Glutamatergic neuron (in vitro differentiated cells): ENCODE measurements at regions not wholly inside any gene's neighbourhood (a gene's known extent, or its start where the extent isn't known, plus 50 kb on each side); places are given as distances from the start of the nearest gene placed in this dataset.

Experiments used
- DNase-seq: peaks from one replicate; pipeline ENCODE4 v3.0.0; 2022
- H3K27ac Mint-ChIP-seq: one replicate; pipeline ENCODE4 v1.8.0; 2020; ENCODE audit warnings: mild to moderate bottlenecking, mixed read lengths, inconsistent platforms; ENCODE audit not compliant: unreplicated experiment
- H3K27me3 Mint-ChIP-seq: one replicate; pipeline ENCODE4 v1.8.0; 2020; ENCODE audit warnings: mild to moderate bottlenecking, moderate library complexity, mixed read lengths, inconsistent platforms; ENCODE audit not compliant: unreplicated experiment
- H3K36me3 Mint-ChIP-seq: one replicate; pipeline ENCODE4 v1.8.0; 2020; ENCODE audit warnings: mild to moderate bottlenecking, mixed read lengths, inconsistent platforms; ENCODE audit not compliant: unreplicated experiment
- H3K4me1 Mint-ChIP-seq: one replicate; pipeline ENCODE4 v1.8.0; 2020; ENCODE audit warnings: mild to moderate bottlenecking, low read depth, mixed read lengths, inconsistent platforms; ENCODE audit not compliant: unreplicated experiment
- H3K4me3 Mint-ChIP-seq: one replicate; pipeline ENCODE4 v1.8.0; 2020; ENCODE audit warnings: mild to moderate bottlenecking, mixed read lengths, inconsistent platforms; ENCODE audit not compliant: unreplicated experiment
- H3K9me3 Mint-ChIP-seq: one replicate; pipeline ENCODE4 v1.8.0; 2020; ENCODE audit warnings: mild to moderate bottlenecking, moderate library complexity, mixed read lengths, inconsistent platforms; ENCODE audit not compliant: unreplicated experiment
- TF ChIP-seq, protein P1 (sequence below): fragments of 200-600 bp; sonication (generic); IDR thresholded peaks from one replicate; pipeline ENCODE4 v1.5.0; 2021; ENCODE audit not compliant: partially characterized antibody, unreplicated experiment

DNA sequence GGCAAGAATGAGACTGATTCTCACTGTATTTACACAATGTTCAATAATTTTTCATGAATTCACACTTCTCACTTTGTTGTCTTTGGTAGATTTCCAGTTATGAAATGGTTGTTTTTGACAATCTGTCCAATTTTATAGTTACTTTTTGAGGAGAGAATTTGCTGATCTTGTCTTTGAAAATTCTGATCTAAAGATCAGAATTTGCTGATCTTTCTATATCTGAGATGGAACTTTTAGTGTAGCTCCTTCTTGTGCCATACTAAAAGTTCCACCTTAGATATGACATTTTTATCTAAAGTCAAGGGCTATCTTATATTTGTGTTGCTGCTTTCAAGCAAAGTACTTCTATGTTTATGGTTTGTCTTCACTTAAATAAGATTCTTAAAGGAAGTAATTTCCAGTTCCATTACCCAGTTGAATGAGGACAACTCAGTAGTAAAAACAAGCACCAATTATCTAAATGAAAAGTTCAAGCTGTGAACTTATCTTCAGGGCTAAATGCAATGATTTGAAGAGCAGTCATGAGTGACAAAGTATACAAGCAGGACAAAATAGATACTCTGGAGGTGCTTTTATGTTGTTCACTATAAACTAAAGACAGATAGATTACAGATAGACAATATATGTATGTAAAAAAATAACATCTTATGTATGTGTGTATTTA lies 76.4 kb upstream of the FOXG1 start:
- H3K4me1 Mint-ChIP-seq = no peaks in the 10 kb centered on the region
- no peak overlapping the region for H3K27ac Mint-ChIP-seq
- H3K27me3 Mint-ChIP-seq = no peaks in the 10 kb centered on the region
- H3K9me3 Mint-ChIP-seq = no peaks in the 10 kb centered on the region
- TF ChIP-seq, protein P1, sequence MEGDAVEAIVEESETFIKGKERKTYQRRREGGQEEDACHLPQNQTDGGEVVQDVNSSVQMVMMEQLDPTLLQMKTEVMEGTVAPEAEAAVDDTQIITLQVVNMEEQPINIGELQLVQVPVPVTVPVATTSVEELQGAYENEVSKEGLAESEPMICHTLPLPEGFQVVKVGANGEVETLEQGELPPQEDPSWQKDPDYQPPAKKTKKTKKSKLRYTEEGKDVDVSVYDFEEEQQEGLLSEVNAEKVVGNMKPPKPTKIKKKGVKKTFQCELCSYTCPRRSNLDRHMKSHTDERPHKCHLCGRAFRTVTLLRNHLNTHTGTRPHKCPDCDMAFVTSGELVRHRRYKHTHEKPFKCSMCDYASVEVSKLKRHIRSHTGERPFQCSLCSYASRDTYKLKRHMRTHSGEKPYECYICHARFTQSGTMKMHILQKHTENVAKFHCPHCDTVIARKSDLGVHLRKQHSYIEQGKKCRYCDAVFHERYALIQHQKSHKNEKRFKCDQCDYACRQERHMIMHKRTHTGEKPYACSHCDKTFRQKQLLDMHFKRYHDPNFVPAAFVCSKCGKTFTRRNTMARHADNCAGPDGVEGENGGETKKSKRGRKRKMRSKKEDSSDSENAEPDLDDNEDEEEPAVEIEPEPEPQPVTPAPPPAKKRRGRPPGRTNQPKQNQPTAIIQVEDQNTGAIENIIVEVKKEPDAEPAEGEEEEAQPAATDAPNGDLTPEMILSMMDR = no peak
- no peaks in the 10 kb centered on the region for H3K36me3 Mint-ChIP-seq
- no peak for DNase-seq
- no peak overlapping the region for H3K4me3 Mint-ChIP-seq

DNA sequence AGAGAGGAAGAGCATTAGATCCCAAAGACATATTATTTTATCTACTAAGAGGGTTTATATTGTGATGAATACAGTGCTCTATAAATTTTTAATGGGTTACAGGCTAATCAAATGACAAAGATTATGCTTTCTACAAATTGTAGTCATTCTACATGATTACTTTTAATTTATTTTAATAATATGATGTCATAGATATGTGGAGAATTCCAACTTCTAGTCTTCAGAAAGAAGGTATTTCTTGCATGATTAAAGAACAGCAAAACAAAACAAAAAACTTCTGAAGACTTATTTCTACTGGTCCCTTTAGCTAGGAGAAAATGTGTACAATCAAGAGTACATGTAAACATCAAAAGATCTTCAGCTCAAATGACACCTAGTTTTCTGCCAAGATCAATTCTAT lies 71.5 kb upstream of the FOXG1 start:
- no peaks in the 10 kb centered on the region for H3K27me3 Mint-ChIP-seq
- no peak for DNase-seq
- TF ChIP-seq, protein P1 = no peak
- no peaks in the 10 kb centered on the region for H3K9me3 Mint-ChIP-seq
- H3K4me3 Mint-ChIP-seq = no peak overlapping the region
- no peaks in the 10 kb centered on the region for H3K4me1 Mint-ChIP-seq
- H3K27ac Mint-ChIP-seq = no peak overlapping the region
- H3K36me3 Mint-ChIP-seq = no peaks in the 10 kb centered on the region

DNA sequence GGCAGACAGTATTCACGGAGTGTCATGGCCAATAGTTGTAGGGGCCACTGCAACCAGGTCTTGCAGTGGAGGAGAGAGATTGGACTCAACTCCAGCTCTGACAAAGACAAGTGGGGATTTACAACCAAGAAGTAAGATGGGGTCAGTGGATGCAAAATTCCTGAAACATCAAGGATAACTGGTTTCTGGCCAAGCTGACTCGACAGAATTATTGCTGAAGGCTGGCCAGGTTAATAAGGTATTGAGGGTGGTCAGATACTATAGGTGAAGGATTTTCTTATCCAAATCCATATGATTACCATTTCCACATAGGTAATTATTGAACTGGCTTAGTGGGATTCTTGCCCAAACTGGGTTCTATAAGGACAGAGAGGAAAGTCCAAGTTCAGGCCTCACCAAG lies 64.9 kb upstream of the FOXG1 start:
- Mint-ChIP-seq H3K27me3 (no peaks in the 10 kb centered on the region), H3K9me3 (no peaks in the 10 kb centered on the region), H3K27ac (no peak overlapping the region), H3K4me3 (no peak overlapping the region), H3K36me3 (no peaks in the 10 kb centered on the region), H3K4me1 (no peaks in the 10 kb centered on the region)
- no peak for DNase-seq
- TF ChIP-seq, protein P1 = no peak

DNA sequence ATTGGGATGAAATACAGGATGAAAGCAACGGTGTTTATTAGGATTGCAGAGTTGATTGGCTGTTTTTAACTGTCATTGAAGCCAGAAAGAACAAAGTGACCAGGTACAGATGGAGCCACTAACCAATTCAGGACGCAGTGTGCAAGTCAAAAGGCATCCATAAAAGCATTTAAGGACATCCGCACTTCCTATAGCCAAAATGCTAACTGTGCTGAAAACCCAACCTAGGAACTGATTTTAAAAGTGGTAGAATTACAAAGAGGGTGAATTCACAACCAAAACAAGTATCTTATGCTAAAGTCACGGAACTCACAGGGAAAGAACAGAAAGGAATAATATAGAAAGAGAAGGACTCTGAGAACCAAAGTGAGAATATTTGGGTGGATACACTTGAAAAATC lies 63.1 kb upstream of the FOXG1 start:
- Mint-ChIP-seq H3K4me3 (no peak overlapping the region), H3K36me3 (no peaks in the 10 kb centered on the region), H3K27me3 (no peaks in the 10 kb centered on the region), H3K4me1 (no peaks in the 10 kb centered on the region), H3K9me3 (no peaks in the 10 kb centered on the region), H3K27ac (no peak overlapping the region)
- TF ChIP-seq, protein P1 = no peak
- DNase-seq = no peak

DNA sequence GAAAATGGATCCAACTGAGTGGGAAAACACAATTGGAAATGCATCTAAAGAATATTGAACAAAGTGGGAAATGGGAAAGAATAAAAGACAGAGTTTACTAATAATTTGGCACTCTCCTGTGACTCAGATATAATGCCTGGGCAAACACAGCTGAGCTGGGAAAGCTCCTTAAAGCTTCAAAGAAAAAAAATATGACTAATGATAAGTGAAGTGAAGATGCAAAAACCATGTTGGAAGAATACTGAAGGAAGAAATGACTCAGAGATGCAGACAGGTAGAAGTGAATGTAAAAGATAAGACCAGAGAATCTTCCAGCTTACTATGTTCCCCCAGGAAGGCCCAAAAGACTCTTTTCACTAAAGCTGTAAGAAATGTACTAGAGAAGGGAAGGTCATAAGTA lies 62.4 kb upstream of the FOXG1 start:
- Mint-ChIP-seq H3K9me3 (no peaks in the 10 kb centered on the region), H3K27ac (no peak overlapping the region), H3K4me1 (no peaks in the 10 kb centered on the region), H3K36me3 (no peaks in the 10 kb centered on the region), H3K27me3 (no peaks in the 10 kb centered on the region), H3K4me3 (no peak overlapping the region)
- TF ChIP-seq, protein P1 = no peak
- no peak for DNase-seq
